HFFc6 (cell line): ENCODE measurements at regions not wholly inside any gene's neighbourhood (a gene's known extent, or its start where the extent isn't known, plus 50 kb on each side); places are given as distances from the start of the nearest gene placed in this dataset.

Experiments
- DNase-seq: peaks from one replicate; pipeline ENCODE4 v3.0.0-alpha.2; 2018
- H3K27ac Mint-ChIP-seq: 2 replicates; pipeline ENCODE4 v1.8.0; 2020; ENCODE audit warnings: mild to moderate bottlenecking, mixed read lengths
- H3K27me3 Mint-ChIP-seq: 2 replicates; pipeline ENCODE4 v1.8.0; 2021; ENCODE audit warnings: mild to moderate bottlenecking, moderate library complexity, mixed read lengths; ENCODE audit not compliant: insufficient read depth
- H3K36me3 Mint-ChIP-seq: 2 replicates; pipeline ENCODE4 v1.8.0; 2021; ENCODE audit warnings: low read depth, mixed read lengths
- H3K4me1 Mint-ChIP-seq: 2 replicates; pipeline ENCODE4 v1.8.0; 2020; ENCODE audit warnings: low read depth, mixed read lengths
- H3K4me3 Mint-ChIP-seq: 2 replicates; pipeline ENCODE4 v1.8.0; 2020; ENCODE audit warnings: mild to moderate bottlenecking, moderate library complexity, mixed read lengths
- H3K9me3 Mint-ChIP-seq: 2 replicates; pipeline ENCODE4 v1.8.0; 2020; ENCODE audit warnings: mild to moderate bottlenecking, mixed read lengths
- CTCF ChIP-seq: fragments of 200-600 bp; sonication (generic); IDR thresholded peaks from 2 replicates; pipeline ENCODE4 v1.5.0; 2021; ENCODE audit warnings: antibody characterized with exemption, mild to moderate bottlenecking

- no peak for TF ChIP-seq CTCF
- H3K36me3 Mint-ChIP-seq: no peaks in the 10 kb centered on the region; the same call in none of the 2 replicates
- no peak overlapping the region for H3K4me3 Mint-ChIP-seq
- H3K9me3 Mint-ChIP-seq: no peaks in the 10 kb centered on the region
- H3K27me3 Mint-ChIP-seq: no peaks in the 10 kb centered on the region; the same call in 1 of the 2 replicates
- no peak for DNase-seq
- H3K27ac Mint-ChIP-seq: no peak overlapping the region
- peaks cover 1% of the 10 kb centered on the region for H3K4me1 Mint-ChIP-seq
Observed at GRCh38 chr16:88288303-88288702, 94.5 kb upstream of the ZNF469 start.

GRCh38 chr16:88289001-88289400 is 93.8 kb upstream of the ZNF469 start:
- no peaks in the 10 kb centered on the region; the same call in 1 of the 2 replicates for H3K27me3 Mint-ChIP-seq
- no peak overlapping the region for H3K27ac Mint-ChIP-seq
- TF ChIP-seq CTCF: no peak
- no peak overlapping the region for H3K4me3 Mint-ChIP-seq
- no peaks in the 10 kb centered on the region; the same call in none of the 2 replicates for H3K36me3 Mint-ChIP-seq
- DNase-seq: no peak
- no peaks in the 10 kb centered on the region for H3K9me3 Mint-ChIP-seq
- no peaks in the 10 kb centered on the region for H3K4me1 Mint-ChIP-seq

GRCh38 chr16:88289561-88289960 is 93.2 kb upstream of the ZNF469 start:
- Mint-ChIP-seq H3K4me3 (no peak overlapping the region), H3K9me3 (no peaks in the 10 kb centered on the region), H3K27ac (no peak overlapping the region), H3K27me3 (no peaks in the 10 kb centered on the region; the same call in 1 of the 2 replicates), H3K36me3 (no peaks in the 10 kb centered on the region; the same call in none of the 2 replicates), H3K4me1 (no peaks in the 10 kb centered on the region)
- DNase-seq: peak; percentile 12
- TF ChIP-seq CTCF: no peak

GRCh38 chr16:88289968-88290401 is 92.8 kb upstream of the ZNF469 start:
- no peak overlapping the region for H3K27ac Mint-ChIP-seq
- no peaks in the 10 kb centered on the region for H3K4me1 Mint-ChIP-seq
- no peaks in the 10 kb centered on the region for H3K9me3 Mint-ChIP-seq
- no peak for DNase-seq
- no peak overlapping the region for H3K4me3 Mint-ChIP-seq
- H3K36me3 Mint-ChIP-seq: no peaks in the 10 kb centered on the region; the same call in none of the 2 replicates
- no peaks in the 10 kb centered on the region; the same call in 1 of the 2 replicates for H3K27me3 Mint-ChIP-seq
- no peak for TF ChIP-seq CTCF

GRCh38 chr16:88290850-88291830 is 91.6 kb upstream of the ZNF469 start:
- no peaks in the 10 kb centered on the region; the same call in 1 of the 2 replicates for H3K27me3 Mint-ChIP-seq
- no peaks in the 10 kb centered on the region; the same call in none of the 2 replicates for H3K36me3 Mint-ChIP-seq
- no peak for DNase-seq
- H3K4me3 Mint-ChIP-seq: no peak overlapping the region
- H3K27ac Mint-ChIP-seq: no peak overlapping the region
- no peaks in the 10 kb centered on the region for H3K4me1 Mint-ChIP-seq
- no peak for TF ChIP-seq CTCF
- H3K9me3 Mint-ChIP-seq: no peaks in the 10 kb centered on the region
